Chondrocyte (in vitro differentiated cells): ENCODE measurements at regions not wholly inside any gene's neighbourhood (a gene's known extent, or its start where the extent isn't known, plus 50 kb on each side); places are given as distances from the start of the nearest gene placed in this dataset.
A peak's percentile ranks its signal among the peaks of the same experiment; 100 is the strongest.

Source experiments
- DNase-seq: peaks from one replicate; pipeline ENCODE4 v3.0.0; 2021; ENCODE audit warnings: mixed read lengths, low spot score
- H3K27ac Mint-ChIP-seq: one replicate; pipeline ENCODE4 v1.8.0; 2021; ENCODE audit warnings: mild to moderate bottlenecking, moderate library complexity, mixed read lengths; ENCODE audit not compliant: unreplicated experiment
- H3K27me3 Mint-ChIP-seq: 2 replicates; pipeline ENCODE4 v1.8.0; 2021; ENCODE audit warnings: low read depth, mixed read lengths
- H3K36me3 Mint-ChIP-seq: 2 replicates; pipeline ENCODE4 v1.8.0; 2021; ENCODE audit warnings: low read depth, mixed read lengths
- H3K4me1 Mint-ChIP-seq: 2 replicates; pipeline ENCODE4 v1.8.0; 2021; ENCODE audit warnings: low read depth, mild to moderate bottlenecking, mixed read lengths
- H3K4me3 Mint-ChIP-seq: one replicate; pipeline ENCODE4 v1.8.0; 2021; ENCODE audit warnings: mild to moderate bottlenecking, moderate library complexity, mixed read lengths; ENCODE audit not compliant: unreplicated experiment
- H3K9me3 Mint-ChIP-seq: 2 replicates; pipeline ENCODE4 v1.8.0; 2021; ENCODE audit warnings: low read depth, mixed read lengths
- CTCF ChIP-seq: fragments of 200-600 bp; sonication (generic); IDR thresholded peaks from 2 replicates; pipeline ENCODE4 v1.5.0; 2021; ENCODE audit warnings: antibody characterized with exemption, mild to moderate bottlenecking, moderate library complexity

DNA sequence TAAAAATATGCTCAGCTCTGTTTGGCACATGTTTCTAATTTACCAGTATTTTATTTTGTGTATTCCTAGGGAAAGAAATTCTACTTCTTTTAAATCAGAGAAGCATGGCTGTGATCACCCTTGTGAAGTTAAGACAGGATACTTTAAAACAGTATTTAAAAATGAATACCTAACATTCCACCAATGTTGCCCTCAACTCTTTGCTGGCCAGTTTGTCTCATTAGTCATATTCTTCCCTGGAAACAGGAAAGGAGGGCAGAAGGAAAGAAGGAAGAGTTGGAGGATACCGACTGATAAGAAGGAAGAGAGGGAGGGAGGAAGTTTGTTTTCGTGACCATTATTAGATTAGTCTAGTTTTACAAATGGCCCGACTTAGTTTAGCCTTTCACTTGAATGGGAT, 137.4 kb downstream of the PLK2 start:
- no peak for TF ChIP-seq CTCF
- no peak overlapping the region for H3K4me3 Mint-ChIP-seq
- no peaks in the 10 kb centered on the region for H3K27me3 Mint-ChIP-seq
- peaks cover 25% of the 10 kb centered on the region for H3K4me1 Mint-ChIP-seq
- no peak for DNase-seq
- peak overlapping the region; percentile 1 for H3K27ac Mint-ChIP-seq
- H3K9me3 Mint-ChIP-seq: no peaks in the 10 kb centered on the region
- no peaks in the 10 kb centered on the region for H3K36me3 Mint-ChIP-seq

GRCh38 chr5:58318468-58318867, 141.4 kb downstream of the PLK2 start:
- H3K9me3 Mint-ChIP-seq: no peaks in the 10 kb centered on the region
- H3K27ac Mint-ChIP-seq: no peak overlapping the region
- no peak for TF ChIP-seq CTCF
- no peak for DNase-seq
- no peaks in the 10 kb centered on the region for H3K36me3 Mint-ChIP-seq
- H3K4me1 Mint-ChIP-seq: peaks cover 16% of the 10 kb centered on the region
- no peak overlapping the region for H3K4me3 Mint-ChIP-seq
- no peaks in the 10 kb centered on the region for H3K27me3 Mint-ChIP-seq

DNA sequence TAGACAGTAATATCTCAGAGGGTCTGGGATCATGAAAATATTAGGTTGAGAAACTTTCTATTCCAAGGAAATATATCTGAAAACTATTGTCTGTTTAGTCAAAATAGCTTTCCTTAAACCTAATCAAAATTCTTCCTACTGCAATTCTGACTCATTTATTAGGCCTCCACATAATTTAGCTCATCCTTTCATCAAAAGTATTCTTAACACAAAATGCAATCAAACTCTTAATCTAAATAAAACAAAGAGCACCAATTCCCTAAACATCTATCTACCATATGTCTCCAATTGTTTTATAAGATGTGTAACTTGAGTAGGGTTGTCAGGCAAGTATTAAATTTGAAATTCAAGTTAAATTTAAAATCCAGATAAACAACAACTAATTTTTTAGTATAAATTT, 142.1 kb downstream of the PLK2 start:
- no peak for TF ChIP-seq CTCF
- Mint-ChIP-seq H3K36me3 (no peaks in the 10 kb centered on the region), H3K4me1 (peaks cover 12% of the 10 kb centered on the region), H3K27me3 (no peaks in the 10 kb centered on the region), H3K9me3 (no peaks in the 10 kb centered on the region), H3K4me3 (no peak overlapping the region), H3K27ac (no peak overlapping the region)
- no peak for DNase-seq

GRCh38 chr5:58317009-58317408, 142.9 kb downstream of the PLK2 start:
- no peak for DNase-seq
- no peak overlapping the region for H3K27ac Mint-ChIP-seq
- H3K9me3 Mint-ChIP-seq: no peaks in the 10 kb centered on the region
- H3K27me3 Mint-ChIP-seq: no peaks in the 10 kb centered on the region
- no peaks in the 10 kb centered on the region for H3K36me3 Mint-ChIP-seq
- TF ChIP-seq CTCF: no peak
- peaks cover 5% of the 10 kb centered on the region for H3K4me1 Mint-ChIP-seq
- no peak overlapping the region for H3K4me3 Mint-ChIP-seq

DNA sequence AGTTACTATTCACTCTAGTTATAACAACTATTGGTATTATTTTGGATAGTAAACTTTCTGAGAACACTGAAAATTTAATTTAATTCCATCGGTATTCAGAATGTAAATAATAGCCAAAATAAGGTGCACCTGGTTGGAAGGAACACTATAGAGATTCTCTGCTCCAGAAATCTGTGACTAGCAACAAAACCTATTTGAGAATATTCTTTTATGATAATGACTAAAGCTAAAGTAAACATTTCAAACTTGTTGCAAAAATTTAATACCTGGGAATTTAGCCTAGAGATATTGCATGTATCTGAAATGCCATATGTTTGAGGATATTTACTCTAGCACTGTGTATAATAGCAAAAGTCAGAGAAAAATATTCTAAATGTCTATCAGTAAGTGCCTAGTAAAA, 144.1 kb downstream of the PLK2 start:
- Mint-ChIP-seq H3K27ac (no peak overlapping the region), H3K9me3 (peaks cover 3% of the 10 kb centered on the region), H3K27me3 (no peaks in the 10 kb centered on the region), H3K4me1 (no peaks in the 10 kb centered on the region), H3K4me3 (no peak overlapping the region), H3K36me3 (no peaks in the 10 kb centered on the region)
- no peak for TF ChIP-seq CTCF
- DNase-seq: no peak
